Naive thymus-derived CD8-positive, alpha-beta T cell (primary cell): ENCODE measurements at regions not wholly inside any gene's neighbourhood (a gene's known extent, or its start where the extent isn't known, plus 50 kb on each side); places are given as distances from the start of the nearest gene placed in this dataset.

Experiments
- ATAC-seq, 2 donors: fragments of 150-1000 bp; cut with Tn5 transposase in 1 of 2; sonication (Bioruptor Pico), chemical (Tn5 transposase) in 1 of 2; 1 replicate in 1 of 2; 2 replicates in 1 of 2; pipeline ENCODE4 v1.10.0; 2021; ENCODE audit warnings: mild to moderate bottlenecking in 2 of 2, moderate library complexity in 2 of 2
- POLR2A ChIA-PET: fragments of 350-600 bp; sonication (Branson Sonifier 250); formaldehyde crosslinking; loops from one replicate; lab custom pipeline; 2021; ENCODE audit warnings: antibody characterized with exemption; lab: Charles Lee
- DNase-seq, 10 donors: peaks; one replicate each; pipeline versions ENCODE4 v3.0.0 to v3.0.0-alpha.2; 2020 to 2022
- H3K27ac Mint-ChIP-seq, 10 donors: one replicate each; pipeline ENCODE4 v1.8.0; 2020 to 2022; ENCODE audit warnings: mild to moderate bottlenecking in 10 of 10, mixed read lengths in 10 of 10, moderate library complexity in 4 of 10, inconsistent platforms in 1 of 10
- H3K27me3 Mint-ChIP-seq, 5 donors: one replicate each; pipeline ENCODE4 v1.8.0; 2021 to 2022; ENCODE audit warnings: mixed read lengths in 5 of 5
- H3K36me3 Mint-ChIP-seq, 3 donors: one replicate each; pipeline ENCODE4 v1.8.0; 2020 to 2022; ENCODE audit warnings: mixed read lengths in 3 of 3, mild to moderate bottlenecking in 2 of 3, inconsistent platforms in 1 of 3
- H3K4me1 Mint-ChIP-seq, 4 donors: one replicate each; pipeline ENCODE4 v1.8.0; 2021 to 2022; ENCODE audit warnings: mixed read lengths in 4 of 4
- H3K4me3 Mint-ChIP-seq, 10 donors: one replicate each; pipeline ENCODE4 v1.8.0; 2020 to 2022; ENCODE audit warnings: mild to moderate bottlenecking in 10 of 10, mixed read lengths in 10 of 10, moderate library complexity in 6 of 10, inconsistent platforms in 1 of 10
- H3K9me3 Mint-ChIP-seq, 9 donors: one replicate each; pipeline ENCODE4 v1.8.0; 2020 to 2022; ENCODE audit warnings: mixed read lengths in 9 of 9, mild to moderate bottlenecking in 3 of 9, inconsistent platforms in 1 of 9, moderate library complexity in 1 of 9

DNA sequence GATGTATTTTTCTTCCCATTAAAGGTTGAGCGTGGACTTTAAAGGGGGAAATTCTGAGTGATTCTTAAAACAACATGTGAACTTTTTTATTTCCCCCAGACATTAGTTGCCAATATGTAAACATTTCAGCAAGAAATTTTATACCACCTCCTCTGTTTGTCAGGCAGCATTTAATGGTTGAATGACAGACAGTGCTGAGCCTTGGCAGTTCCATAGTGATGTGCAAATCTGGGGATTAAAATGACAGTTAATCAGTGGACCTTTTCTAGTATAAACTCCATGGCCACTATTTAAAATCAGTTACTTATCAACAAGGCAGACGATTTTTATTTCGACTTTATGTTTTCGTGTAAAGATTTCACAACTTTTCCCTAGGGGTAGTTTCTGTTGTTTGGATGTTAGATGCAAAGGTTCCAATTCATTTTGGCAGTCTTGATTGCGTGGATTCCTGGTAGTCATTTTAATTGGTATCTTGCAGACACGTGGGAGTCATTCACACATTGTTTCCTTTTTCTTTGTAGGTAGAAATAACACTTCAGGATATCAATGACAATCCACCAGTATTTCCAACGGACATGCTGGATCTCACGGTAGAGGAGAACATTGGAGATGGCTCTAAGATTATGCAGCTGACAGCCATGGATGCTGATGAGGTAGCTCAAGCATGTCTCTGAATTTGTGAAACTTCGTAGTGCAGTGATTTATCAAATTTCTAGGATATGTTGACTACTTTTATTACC is 83.7 kb downstream of the FAT4 start:
- ATAC-seq: no peak
- Mint-ChIP-seq H3K9me3 (peaks cover 0 to 9% (median 0%) of the 10 kb centered on the region in 9 donors), H3K27me3 (no peaks in the 10 kb centered on the region), H3K36me3 (no peaks in the 10 kb centered on the region), H3K4me1 (no peaks in the 10 kb centered on the region), H3K27ac (no peak overlapping the region), H3K4me3 (no peak overlapping the region)
- no peak for DNase-seq
- POLR2A ChIA-PET: no interaction called here

DNA sequence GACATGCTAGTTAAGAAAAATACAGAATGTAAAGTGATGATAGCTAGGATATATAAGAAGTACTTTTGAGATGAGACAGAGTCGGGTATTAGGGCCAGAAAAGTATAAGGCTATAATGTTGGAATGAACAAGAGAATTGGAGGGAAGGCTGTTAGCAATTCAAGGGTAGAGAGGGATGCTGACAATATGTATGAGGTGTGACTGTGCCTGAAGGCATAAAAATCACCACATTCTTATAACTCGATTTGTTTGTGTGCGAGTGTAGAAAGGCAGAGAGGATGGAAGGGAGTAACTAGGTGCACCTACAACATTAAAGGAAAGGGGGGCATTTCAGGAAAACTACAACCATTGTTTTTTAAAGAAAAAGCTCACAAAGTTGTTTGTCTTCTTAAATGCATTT is 86.0 kb downstream of the FAT4 start:
- Mint-ChIP-seq H3K27me3 (no peaks in the 10 kb centered on the region), H3K9me3 (peaks cover 0 to 9% (median 0%) of the 10 kb centered on the region in 9 donors), H3K4me1 (no peaks in the 10 kb centered on the region), H3K4me3 (no peak overlapping the region), H3K27ac (no peak overlapping the region), H3K36me3 (no peaks in the 10 kb centered on the region)
- ATAC-seq (no peak), DNase-seq (no peak)
- POLR2A ChIA-PET: no interaction called here

- H3K4me1 Mint-ChIP-seq: no peaks in the 10 kb centered on the region
- no peak overlapping the region for H3K27ac Mint-ChIP-seq
- H3K27me3 Mint-ChIP-seq: no peaks in the 10 kb centered on the region
- ATAC-seq (no peak), DNase-seq (no peak)
- no peak overlapping the region for H3K4me3 Mint-ChIP-seq
- POLR2A ChIA-PET: no interaction called here
- no peaks in the 10 kb centered on the region for H3K36me3 Mint-ChIP-seq
- H3K9me3 Mint-ChIP-seq: peaks cover 0 to 3% (median 0%) of the 10 kb centered on the region in 9 donors
Measured at GRCh38 chr4:125401784-125402183, 87.0 kb downstream of the FAT4 start.

DNA sequence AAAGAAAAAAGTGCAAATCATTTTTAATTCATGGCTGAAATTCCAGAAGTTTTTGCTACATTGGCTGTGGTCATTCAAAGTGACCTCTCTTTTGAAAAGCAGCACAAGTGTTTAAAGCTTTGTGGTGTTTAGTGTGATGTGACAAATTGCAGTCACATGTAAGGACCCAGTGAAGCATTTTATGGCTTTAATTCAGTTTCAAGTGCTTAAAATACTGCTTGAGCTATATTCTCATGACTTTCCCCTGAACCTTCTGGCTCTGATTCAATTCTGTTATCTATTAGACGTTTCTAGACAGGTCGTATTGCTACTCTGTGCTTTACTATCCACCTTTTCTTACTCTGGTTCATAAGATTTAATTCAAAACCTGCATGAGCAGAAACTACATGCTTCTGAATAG is 105.8 kb downstream of the FAT4 start:
- Mint-ChIP-seq H3K4me3 (no peak overlapping the region), H3K9me3 (peaks cover 0 to 11% (median 3%) of the 10 kb centered on the region in 9 donors), H3K4me1 (no peaks in the 10 kb centered on the region), H3K36me3 (no peaks in the 10 kb centered on the region), H3K27ac (no peak overlapping the region), H3K27me3 (no peaks in the 10 kb centered on the region)
- DNase-seq: no peak
- no peak for ATAC-seq
- POLR2A ChIA-PET: no interaction called here

- DNase-seq (no peak), ATAC-seq (no peak)
- no peak overlapping the region for H3K27ac Mint-ChIP-seq
- H3K4me1 Mint-ChIP-seq: no peaks in the 10 kb centered on the region
- POLR2A ChIA-PET: no interaction called here
- H3K9me3 Mint-ChIP-seq: peaks cover 0 to 11% (median 2%) of the 10 kb centered on the region in 9 donors
- H3K4me3 Mint-ChIP-seq: no peak overlapping the region
- H3K27me3 Mint-ChIP-seq: no peaks in the 10 kb centered on the region
- H3K36me3 Mint-ChIP-seq: no peaks in the 10 kb centered on the region
Measured at GRCh38 chr4:125421547-125421946, 106.8 kb downstream of the FAT4 start.

- Mint-ChIP-seq H3K9me3 (peaks cover 0 to 11% (median 3%) of the 10 kb centered on the region in 9 donors), H3K4me3 (no peak overlapping the region), H3K4me1 (no peaks in the 10 kb centered on the region), H3K27me3 (no peaks in the 10 kb centered on the region), H3K27ac (no peak overlapping the region), H3K36me3 (no peaks in the 10 kb centered on the region)
- ATAC-seq (no peak), DNase-seq (no peak)
- POLR2A ChIA-PET: no interaction called here
Measured at GRCh38 chr4:125423124-125423523, 108.4 kb downstream of the FAT4 start.

DNA sequence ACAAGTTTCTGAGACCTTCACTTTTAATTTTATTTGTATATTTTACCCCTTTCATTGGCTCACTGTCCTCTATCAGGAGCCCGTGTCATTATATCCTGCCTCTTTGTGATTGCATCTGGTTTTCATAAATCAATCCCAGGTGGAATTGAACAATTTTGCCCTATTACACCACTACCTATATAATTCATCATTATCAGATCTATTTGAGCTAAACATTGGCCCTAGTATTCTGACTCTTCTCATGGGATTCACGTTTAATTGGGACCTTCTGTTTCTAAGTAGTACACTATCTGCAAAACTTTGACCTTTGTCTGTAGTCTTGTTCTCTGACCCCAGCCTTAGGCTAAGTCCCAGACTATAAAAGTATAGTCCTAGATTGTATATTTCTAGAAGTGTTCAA is 114.1 kb downstream of the FAT4 start:
- Mint-ChIP-seq H3K4me1 (no peaks in the 10 kb centered on the region), H3K27me3 (no peaks in the 10 kb centered on the region), H3K9me3 (peaks cover 0 to 7% (median 2%) of the 10 kb centered on the region in 9 donors), H3K36me3 (no peaks in the 10 kb centered on the region), H3K27ac (no peak overlapping the region), H3K4me3 (no peak overlapping the region)
- ATAC-seq (no peak), DNase-seq (no peak)
- POLR2A ChIA-PET: no interaction called here

DNA sequence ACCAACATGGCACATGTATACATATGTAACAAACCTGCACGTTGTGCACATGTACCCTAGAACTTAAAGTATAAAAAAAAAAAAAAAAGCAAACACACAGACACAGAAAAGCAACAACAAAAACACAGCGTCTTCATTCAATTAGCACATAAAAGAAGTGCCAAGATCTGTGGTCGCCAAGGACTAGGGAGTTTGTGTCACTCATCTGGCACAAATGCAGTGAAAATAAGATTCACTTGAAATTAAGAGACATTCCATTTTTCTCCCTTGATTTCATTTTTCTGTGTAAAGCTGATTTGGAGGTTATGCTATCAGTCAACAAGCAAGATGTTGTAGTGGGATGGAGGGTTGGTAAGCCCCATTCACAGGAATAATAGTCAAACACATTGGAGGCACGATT is 115.3 kb downstream of the FAT4 start:
- Mint-ChIP-seq H3K27me3 (no peaks in the 10 kb centered on the region), H3K9me3 (peaks cover 0 to 3% (median 0%) of the 10 kb centered on the region in 9 donors), H3K4me3 (no peak overlapping the region), H3K27ac (no peak overlapping the region), H3K36me3 (no peaks in the 10 kb centered on the region), H3K4me1 (no peaks in the 10 kb centered on the region)
- DNase-seq (no peak), ATAC-seq (no peak)
- POLR2A ChIA-PET: no interaction called here

- DNase-seq (no peak), ATAC-seq (no peak)
- Mint-ChIP-seq H3K9me3 (peaks cover 0 to 12% (median 3%) of the 10 kb centered on the region in 9 donors), H3K4me1 (no peaks in the 10 kb centered on the region), H3K27me3 (no peaks in the 10 kb centered on the region), H3K4me3 (no peak overlapping the region), H3K36me3 (no peaks in the 10 kb centered on the region), H3K27ac (no peak overlapping the region)
- POLR2A ChIA-PET: no interaction called here
Measured at GRCh38 chr4:125432078-125432477, 117.3 kb downstream of the FAT4 start.

- POLR2A ChIA-PET: no interaction called here
- peaks cover 0 to 12% (median 1%) of the 10 kb centered on the region in 9 donors for H3K9me3 Mint-ChIP-seq
- no peak overlapping the region for H3K4me3 Mint-ChIP-seq
- ATAC-seq: no peak
- no peaks in the 10 kb centered on the region for H3K36me3 Mint-ChIP-seq
- H3K27ac Mint-ChIP-seq: no peak overlapping the region
- H3K4me1 Mint-ChIP-seq: no peaks in the 10 kb centered on the region
- no peak for DNase-seq
- no peaks in the 10 kb centered on the region for H3K27me3 Mint-ChIP-seq
Measured at GRCh38 chr4:125433453-125433852, 118.7 kb downstream of the FAT4 start.

GRCh38 chr4:125434136-125434535 is 119.4 kb downstream of the FAT4 start:
- Mint-ChIP-seq H3K4me1 (no peaks in the 10 kb centered on the region), H3K27me3 (no peaks in the 10 kb centered on the region), H3K36me3 (no peaks in the 10 kb centered on the region), H3K4me3 (no peak overlapping the region), H3K9me3 (peaks cover 0 to 12% (median 2%) of the 10 kb centered on the region in 9 donors), H3K27ac (no peak overlapping the region)
- ATAC-seq: no peak
- POLR2A ChIA-PET: no interaction called here
- no peak for DNase-seq

GRCh38 chr4:125440814-125441213 is 126.1 kb downstream of the FAT4 start:
- H3K27ac Mint-ChIP-seq: no peak overlapping the region

GRCh38 chr4:125444166-125444565 is 129.4 kb downstream of the FAT4 start:
- no peak overlapping the region for H3K27ac Mint-ChIP-seq
- no peaks in the 10 kb centered on the region for H3K4me1 Mint-ChIP-seq
- no peak overlapping the region for H3K4me3 Mint-ChIP-seq
- peaks cover 0 to 29% (median 0%) of the 10 kb centered on the region in 9 donors for H3K9me3 Mint-ChIP-seq
- POLR2A ChIA-PET: no interaction called here
- ATAC-seq (no peak), DNase-seq (no peak)
- H3K36me3 Mint-ChIP-seq: no peaks in the 10 kb centered on the region
- H3K27me3 Mint-ChIP-seq: no peaks in the 10 kb centered on the region

More at GRCh38 chr4:125440814-125441213, 126.1 kb downstream of the FAT4 start:
- no peaks in the 10 kb centered on the region for H3K4me1 Mint-ChIP-seq
- ATAC-seq (no peak), DNase-seq (no peak)
- no peak overlapping the region for H3K4me3 Mint-ChIP-seq
- H3K27me3 Mint-ChIP-seq: no peaks in the 10 kb centered on the region
- POLR2A ChIA-PET: no interaction called here
- H3K36me3 Mint-ChIP-seq: no peaks in the 10 kb centered on the region
- peaks cover 0 to 29% (median 2%) of the 10 kb centered on the region in 9 donors for H3K9me3 Mint-ChIP-seq

GRCh38 chr4:125445525-125445924 is 130.8 kb downstream of the FAT4 start:
- no peaks in the 10 kb centered on the region for H3K4me1 Mint-ChIP-seq
- H3K36me3 Mint-ChIP-seq: no peaks in the 10 kb centered on the region
- H3K27me3 Mint-ChIP-seq: no peaks in the 10 kb centered on the region
- DNase-seq: no peak
- H3K9me3 Mint-ChIP-seq: peaks cover 0 to 17% (median 0%) of the 10 kb centered on the region in 9 donors
- H3K4me3 Mint-ChIP-seq: no peak overlapping the region
- H3K27ac Mint-ChIP-seq: no peak overlapping the region
- POLR2A ChIA-PET: no interaction called here
- ATAC-seq: no peak
